ENCODE measurements at regions not wholly inside any gene's neighbourhood (a gene's known extent, or its start where the extent isn't known, plus 50 kb on each side); places are given as distances from the start of the nearest gene placed in this dataset.

DNA sequence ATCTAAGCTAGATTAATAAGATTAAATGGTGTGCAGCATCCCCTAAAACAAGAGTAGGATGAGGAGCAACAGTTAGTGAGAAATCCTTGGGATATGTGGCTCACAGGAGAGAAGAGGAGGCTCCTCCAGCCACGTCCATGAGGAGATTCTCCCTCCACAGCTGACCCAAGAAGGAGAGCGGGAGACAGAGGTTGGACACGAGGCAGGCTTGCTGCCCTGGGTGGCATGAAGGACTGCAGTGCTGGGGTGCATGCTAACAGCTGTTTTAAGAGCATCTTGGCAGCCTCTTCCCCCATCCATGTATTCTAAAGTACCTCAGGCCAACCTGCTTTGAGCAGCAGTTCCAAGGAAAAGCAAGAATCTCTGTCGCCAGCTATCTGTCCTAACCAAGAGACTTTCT is 284.4 kb upstream of the B3GAT1 start:
- no peak overlapping the region for H3K4me3 ChIP-seq (replicated peaks; ENCODE audit: low read depth, low read length)
- TF ChIP-seq, protein P1, sequence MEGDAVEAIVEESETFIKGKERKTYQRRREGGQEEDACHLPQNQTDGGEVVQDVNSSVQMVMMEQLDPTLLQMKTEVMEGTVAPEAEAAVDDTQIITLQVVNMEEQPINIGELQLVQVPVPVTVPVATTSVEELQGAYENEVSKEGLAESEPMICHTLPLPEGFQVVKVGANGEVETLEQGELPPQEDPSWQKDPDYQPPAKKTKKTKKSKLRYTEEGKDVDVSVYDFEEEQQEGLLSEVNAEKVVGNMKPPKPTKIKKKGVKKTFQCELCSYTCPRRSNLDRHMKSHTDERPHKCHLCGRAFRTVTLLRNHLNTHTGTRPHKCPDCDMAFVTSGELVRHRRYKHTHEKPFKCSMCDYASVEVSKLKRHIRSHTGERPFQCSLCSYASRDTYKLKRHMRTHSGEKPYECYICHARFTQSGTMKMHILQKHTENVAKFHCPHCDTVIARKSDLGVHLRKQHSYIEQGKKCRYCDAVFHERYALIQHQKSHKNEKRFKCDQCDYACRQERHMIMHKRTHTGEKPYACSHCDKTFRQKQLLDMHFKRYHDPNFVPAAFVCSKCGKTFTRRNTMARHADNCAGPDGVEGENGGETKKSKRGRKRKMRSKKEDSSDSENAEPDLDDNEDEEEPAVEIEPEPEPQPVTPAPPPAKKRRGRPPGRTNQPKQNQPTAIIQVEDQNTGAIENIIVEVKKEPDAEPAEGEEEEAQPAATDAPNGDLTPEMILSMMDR (IDR thresholded peaks at IDR 0.05; ENCODE audit: low read depth, low read length, missing control alignments), result no peak
- DNase-seq (ENCODE audit: extremely low read depth, low read depth), result no peak

DNA sequence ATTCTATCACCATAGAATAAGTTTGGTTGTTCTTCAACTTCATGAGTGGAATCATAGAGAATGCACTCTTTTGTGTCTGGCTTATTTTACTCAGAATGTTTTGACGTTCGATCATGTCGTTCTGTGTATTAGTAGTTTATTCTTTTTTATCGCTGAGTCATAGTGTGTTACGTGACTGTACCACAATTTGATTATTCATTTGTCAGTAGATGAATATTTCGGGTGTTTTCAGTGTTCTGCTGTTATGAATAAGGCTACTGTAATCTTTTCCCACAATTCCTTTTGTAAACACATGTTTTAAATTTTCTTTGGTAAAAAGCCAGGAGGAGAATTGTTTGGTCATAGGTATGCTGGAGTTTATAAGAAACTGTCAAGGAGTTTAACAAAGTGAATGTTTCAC is 279.9 kb upstream of the B3GAT1 start:
- DNase-seq (ENCODE audit: extremely low read depth, low read depth), result no peak
- H3K4me3 ChIP-seq (replicated peaks; ENCODE audit: low read depth, low read length), result no peak overlapping the region
- TF ChIP-seq, protein P1 (IDR thresholded peaks at IDR 0.05; ENCODE audit: low read depth, low read length, missing control alignments), result no peak

DNA sequence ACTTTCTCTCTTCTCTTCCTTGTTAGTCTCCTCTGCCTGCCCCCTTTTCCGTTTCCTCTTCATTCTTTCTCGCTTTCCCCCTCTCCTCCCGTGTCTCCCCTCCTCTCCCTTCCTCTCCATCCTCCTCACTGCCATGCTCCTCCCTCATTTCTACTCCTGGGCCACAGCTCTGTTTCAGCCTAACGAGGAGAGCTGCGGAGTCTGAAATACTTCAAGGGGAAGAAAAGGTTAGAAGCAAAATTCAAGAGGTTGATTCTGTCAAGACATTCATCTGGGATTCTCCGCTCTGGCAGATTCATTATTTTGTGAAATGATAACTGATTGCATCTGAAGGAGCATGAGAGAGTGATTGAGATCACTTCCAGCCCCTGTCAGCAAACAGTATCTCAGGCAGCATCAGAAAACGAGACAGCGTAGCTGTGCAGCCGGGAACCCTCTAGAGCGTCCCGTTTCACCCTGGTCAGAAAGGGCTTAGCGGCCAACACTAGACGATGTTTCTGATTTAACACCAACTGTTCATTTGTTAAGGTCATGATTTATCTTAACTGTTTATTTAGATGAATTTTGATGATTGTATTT is 279.3 kb upstream of the B3GAT1 start:
- H3K4me3 ChIP-seq (replicated peaks; ENCODE audit: low read depth, low read length), result no peak overlapping the region
- TF ChIP-seq, protein P1 (IDR thresholded peaks at IDR 0.05; ENCODE audit: low read depth, low read length, missing control alignments), result no peak
- no peak for DNase-seq (ENCODE audit: extremely low read depth, low read depth)

- DNase-seq (ENCODE audit: extremely low read depth, low read depth), result no peak
- H3K4me3 ChIP-seq (replicated peaks; ENCODE audit: low read depth, low read length), result no peak overlapping the region
- TF ChIP-seq, protein P1 (IDR thresholded peaks at IDR 0.05; ENCODE audit: low read depth, low read length, missing control alignments), result no peak
These were observed 277.8 kb upstream of the B3GAT1 start for GRCh38 chr11:134689886-134690285.

GRCh38 chr11:134687548-134687947 is 275.5 kb upstream of the B3GAT1 start:
- no peak for DNase-seq (ENCODE audit: extremely low read depth, low read depth)
- TF ChIP-seq, protein P1 (IDR thresholded peaks at IDR 0.05; ENCODE audit: low read depth, low read length, missing control alignments), result no peak
- H3K4me3 ChIP-seq (replicated peaks; ENCODE audit: low read depth, low read length), result no peak overlapping the region

GRCh38 chr11:134686460-134687061 is 274.5 kb upstream of the B3GAT1 start:
- H3K4me3 ChIP-seq (replicated peaks; ENCODE audit: low read depth, low read length), result no peak overlapping the region
- TF ChIP-seq, protein P1 (IDR thresholded peaks at IDR 0.05; ENCODE audit: low read depth, low read length, missing control alignments), result no peak
- no peak for DNase-seq (ENCODE audit: extremely low read depth, low read depth)

Data from HFF-Myc (cell line).